Lung (tissue), 11 donors: ENCODE measurements at regions not wholly inside any gene's neighbourhood (a gene's known extent, or its start where the extent isn't known, plus 50 kb on each side); places are given as distances from the start of the nearest gene placed in this dataset.
"Not testable (repeated sequence)": the region's sequence is repeated elsewhere in the genome, so short reads cannot be mapped to it uniquely, and the experiment has no call there.

Source experiments
- ATAC-seq: fragments of 200-7000 bp; cut with Tn5 transposase; one replicate; pipeline ENCODE4 v1.9.1; 2020; ENCODE audit warnings: moderate number of reproducible peaks; ENCODE audit not compliant: insufficient read depth, low FRiP score
- DNase-seq, 3 donors: peaks; one replicate each; pipeline ENCODE4 v3.0.0-alpha.2; 2013 to 2017
- H3K27ac ChIP-seq, 2 donors: one replicate each; pipeline ENCODE4 v1.5.1; 2013; ENCODE audit warnings: mild to moderate bottlenecking in 2 of 2, moderate library complexity in 2 of 2, control low read depth in 1 of 2, inconsistent platforms in 1 of 2, low read depth in 1 of 2, low read length in 1 of 2
- H3K27me3 ChIP-seq, 3 donors: one replicate each; pipeline ENCODE4 v1.5.1; 2013; ENCODE audit warnings: low read length in 2 of 3; ENCODE audit not compliant: control insufficient read depth in 3 of 3, insufficient read depth in 3 of 3
- H3K36me3 ChIP-seq, 4 donors: one replicate each; pipeline ENCODE4 v1.5.1; 2013; ENCODE audit warnings: low read length in 4 of 4, mild to moderate bottlenecking in 1 of 4, moderate library complexity in 1 of 4; ENCODE audit not compliant: control insufficient read depth in 4 of 4, insufficient read depth in 4 of 4
- H3K4me1 ChIP-seq, 5 donors: one replicate each; pipeline ENCODE4 v1.5.1; 2013; ENCODE audit warnings: low read length in 5 of 5, mild to moderate bottlenecking in 2 of 5, moderate library complexity in 1 of 5; ENCODE audit not compliant: control insufficient read depth in 5 of 5, insufficient read depth in 5 of 5
- H3K4me3 ChIP-seq: one replicate; pipeline ENCODE4 v1.5.1; 2013; ENCODE audit warnings: mild to moderate bottlenecking, control low read depth, moderate library complexity
- H3K9ac ChIP-seq, 2 donors: one replicate each; pipeline ENCODE4 v1.5.1; 2013; ENCODE audit warnings: low read length in 2 of 2, control low read depth in 1 of 2; ENCODE audit not compliant: insufficient read depth in 1 of 2
- H3K9me3 ChIP-seq, 4 donors: one replicate each; pipeline ENCODE4 v1.5.1; 2013; ENCODE audit warnings: low read length in 3 of 4, mild to moderate bottlenecking in 1 of 4, moderate library complexity in 1 of 4; ENCODE audit not compliant: control insufficient read depth in 4 of 4, insufficient read depth in 3 of 4
- WGBS, 2 donors: extraction: QIAGEN DNeasy Blood & Tissue Kit; methylation state at CpG; one replicate each; pipeline ENCODE4 v1.1.7; 2013; 5-methylcytosine and 5-hydroxymethylcytosine counted together
- TF ChIP-seq, protein P1 (sequence below): IDR thresholded peaks from 2 replicates; pipeline ENCODE4 v1.5.1; 2012; ENCODE audit warnings: mild to moderate bottlenecking; ENCODE audit errors: control extremely low read depth, extremely low read depth
- donor health status: control.
- donor health status: control.
- donor health status: Bipolar disorder and iron deficiency.
- donor health status: healthy.
- donor health status: DM: yes; HTN: yes; CAD: no.

DNA sequence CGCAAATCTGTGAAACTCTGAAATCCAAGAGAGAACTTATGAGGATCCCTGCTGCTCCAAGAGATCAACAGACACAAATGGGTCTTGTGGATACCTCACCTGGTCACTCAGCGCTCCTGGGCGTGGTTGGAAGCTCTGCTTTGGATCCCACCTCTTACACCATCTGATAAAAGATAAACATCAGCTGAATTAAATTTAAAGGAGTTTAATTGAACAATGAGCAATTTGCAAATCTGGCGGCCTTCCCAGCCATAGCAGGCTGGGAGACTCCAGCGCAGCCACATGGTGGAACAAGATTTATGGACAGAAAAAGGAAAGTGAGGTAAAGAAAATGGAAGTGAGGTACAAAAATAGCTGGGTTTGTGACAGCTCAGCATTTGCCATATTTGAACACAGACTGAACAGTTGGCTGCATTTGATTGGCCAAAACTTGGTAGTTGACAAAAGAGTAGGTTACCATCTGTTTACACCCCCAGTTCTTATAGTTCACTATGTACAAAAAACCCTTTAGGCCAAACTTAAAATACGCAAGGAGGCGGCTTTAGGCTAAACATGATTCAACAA, 437.3 kb upstream of the NDST3 start:
- Histone ChIP-seq H3K27me3 (no peaks in the 10 kb centered on the region), H3K36me3 (no peaks in the 10 kb centered on the region), H3K4me3 (no peak overlapping the region), H3K9me3 (no peaks in the 10 kb centered on the region), H3K4me1 (no peaks in the 10 kb centered on the region), H3K27ac (no peak overlapping the region), H3K9ac (no peak overlapping the region)
- ATAC-seq (no peak), DNase-seq (no peak)
- TF ChIP-seq, protein P1, sequence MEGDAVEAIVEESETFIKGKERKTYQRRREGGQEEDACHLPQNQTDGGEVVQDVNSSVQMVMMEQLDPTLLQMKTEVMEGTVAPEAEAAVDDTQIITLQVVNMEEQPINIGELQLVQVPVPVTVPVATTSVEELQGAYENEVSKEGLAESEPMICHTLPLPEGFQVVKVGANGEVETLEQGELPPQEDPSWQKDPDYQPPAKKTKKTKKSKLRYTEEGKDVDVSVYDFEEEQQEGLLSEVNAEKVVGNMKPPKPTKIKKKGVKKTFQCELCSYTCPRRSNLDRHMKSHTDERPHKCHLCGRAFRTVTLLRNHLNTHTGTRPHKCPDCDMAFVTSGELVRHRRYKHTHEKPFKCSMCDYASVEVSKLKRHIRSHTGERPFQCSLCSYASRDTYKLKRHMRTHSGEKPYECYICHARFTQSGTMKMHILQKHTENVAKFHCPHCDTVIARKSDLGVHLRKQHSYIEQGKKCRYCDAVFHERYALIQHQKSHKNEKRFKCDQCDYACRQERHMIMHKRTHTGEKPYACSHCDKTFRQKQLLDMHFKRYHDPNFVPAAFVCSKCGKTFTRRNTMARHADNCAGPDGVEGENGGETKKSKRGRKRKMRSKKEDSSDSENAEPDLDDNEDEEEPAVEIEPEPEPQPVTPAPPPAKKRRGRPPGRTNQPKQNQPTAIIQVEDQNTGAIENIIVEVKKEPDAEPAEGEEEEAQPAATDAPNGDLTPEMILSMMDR = no peak
- 86 to 90% methylated on average over 7 of the region's 7 CpGs for WGBS, 2 donors

DNA sequence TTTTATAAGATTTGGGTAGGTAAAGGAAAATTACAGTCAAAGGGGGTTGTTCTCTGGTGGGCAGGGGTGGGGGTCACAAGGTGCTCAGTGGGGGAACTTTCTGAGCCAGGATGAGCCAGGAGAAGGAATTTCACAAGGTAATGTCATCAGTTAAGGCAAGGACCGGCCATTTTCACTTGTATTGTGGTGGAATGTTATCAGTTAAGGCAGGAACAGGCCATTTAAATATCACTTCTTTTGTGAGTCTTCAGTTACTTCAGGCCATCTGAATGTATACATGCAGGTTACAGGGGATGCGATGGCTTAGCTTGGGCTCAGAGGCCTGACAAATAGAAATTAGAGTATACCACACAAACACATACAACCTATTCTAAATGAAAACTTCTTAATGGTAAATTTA, 434.9 kb upstream of the NDST3 start:
- not testable (repeated sequence) for H3K27ac ChIP-seq, H3K27me3 ChIP-seq, DNase-seq, H3K4me3 ChIP-seq, H3K36me3 ChIP-seq, ATAC-seq, H3K9ac ChIP-seq, H3K4me1 ChIP-seq, H3K9me3 ChIP-seq
- WGBS, 2 donors = 85 to 95% methylated on average over 2 of the region's 2 CpGs

DNA sequence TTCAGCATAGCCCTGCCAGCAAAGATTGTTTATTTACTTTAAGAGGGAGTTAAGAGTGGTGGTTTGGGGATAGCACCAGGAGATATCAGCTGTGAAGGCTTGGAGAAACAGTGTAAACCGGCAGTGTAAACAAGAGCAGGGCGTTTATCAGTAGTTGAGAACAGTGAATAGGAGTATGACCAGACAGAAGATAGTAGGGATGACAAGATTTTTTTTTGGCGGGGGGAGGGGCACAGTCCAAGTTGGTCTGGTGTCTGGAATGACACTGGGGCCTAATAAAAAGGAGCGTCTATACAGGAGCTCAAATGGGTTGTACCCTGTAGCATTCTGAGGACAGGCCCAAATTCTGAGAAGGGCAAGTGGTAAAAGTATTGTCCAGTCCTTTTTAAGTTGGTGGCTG, 433.4 kb upstream of the NDST3 start:
- H3K4me3 ChIP-seq, H3K27ac ChIP-seq, H3K36me3 ChIP-seq, H3K27me3 ChIP-seq, DNase-seq, H3K4me1 ChIP-seq, ATAC-seq, H3K9me3 ChIP-seq, H3K9ac ChIP-seq: not testable (repeated sequence)
- WGBS, 2 donors = 66 to 71% methylated on average over 4 of the region's 4 CpGs

DNA sequence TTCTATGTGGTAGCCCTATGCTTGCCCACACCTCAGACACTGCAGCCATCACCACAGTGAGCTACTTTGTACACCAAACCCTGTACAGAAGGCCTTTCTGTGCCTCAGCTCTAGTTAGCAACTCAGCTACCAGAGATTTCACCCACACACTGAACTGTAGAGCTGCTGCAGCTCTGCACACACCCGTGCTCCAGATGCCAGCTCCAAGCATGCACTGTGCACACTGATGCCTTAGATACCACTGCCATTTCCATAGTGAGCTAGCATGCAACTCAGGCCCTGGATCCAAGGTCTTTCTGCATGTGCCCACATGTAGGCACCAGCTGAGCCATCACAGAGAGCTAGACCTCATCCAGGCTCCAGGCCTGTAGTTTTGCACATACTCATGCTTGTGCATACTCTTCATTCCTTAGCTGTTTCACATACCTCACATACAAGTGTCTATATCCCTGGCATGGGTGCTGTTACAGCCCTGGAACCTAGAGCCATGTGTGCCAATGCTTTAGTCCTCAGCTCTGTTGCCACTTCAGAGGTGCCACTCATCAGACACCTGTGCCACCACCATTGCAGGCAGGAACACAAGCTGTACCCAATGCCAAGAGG, 423.5 kb upstream of the NDST3 start:
- Histone ChIP-seq H3K27ac (no peak overlapping the region), H3K9ac (no peak overlapping the region), H3K4me3 (no peak overlapping the region), H3K27me3 (no peaks in the 10 kb centered on the region), H3K4me1 (no peaks in the 10 kb centered on the region), H3K9me3 (peaks cover 0 to 7% (median 3%) of the 10 kb centered on the region in 4 donors), H3K36me3 (no peaks in the 10 kb centered on the region)
- DNase-seq = no peak
- WGBS, 2 donors = 80 to 81% methylated on average over 1 of the region's 1 CpG
- ATAC-seq = no peak
- TF ChIP-seq, protein P1 = no peak
